ENCODE measurements at regions not wholly inside any gene's neighbourhood (a gene's known extent, or its start where the extent isn't known, plus 50 kb on each side); places are given as distances from the start of the nearest gene placed in this dataset.

DNA sequence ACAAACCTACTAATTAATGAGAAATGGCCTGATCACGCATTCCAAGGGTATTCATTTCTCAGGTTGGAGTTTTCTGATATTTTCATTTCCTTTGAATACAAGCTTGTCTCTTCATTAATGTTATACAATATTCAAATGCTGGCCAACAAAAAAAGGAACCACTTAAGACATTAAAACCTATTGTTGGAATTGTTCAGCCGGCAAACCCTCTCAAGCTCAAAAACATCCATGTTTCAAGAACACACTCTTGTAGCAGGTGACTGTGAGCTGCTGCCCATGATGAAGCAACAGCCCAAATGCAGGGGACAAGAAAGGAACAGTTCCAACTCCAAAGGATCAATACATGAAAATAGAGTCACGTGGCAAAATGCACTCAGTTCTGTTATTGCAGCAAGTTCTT is 454.5 kb downstream of the BCL11A start:
- no peak overlapping the region for H3K4me3 ChIP-seq (ENCODE audit: low read depth, low read length)
- TF ChIP-seq, protein P1, sequence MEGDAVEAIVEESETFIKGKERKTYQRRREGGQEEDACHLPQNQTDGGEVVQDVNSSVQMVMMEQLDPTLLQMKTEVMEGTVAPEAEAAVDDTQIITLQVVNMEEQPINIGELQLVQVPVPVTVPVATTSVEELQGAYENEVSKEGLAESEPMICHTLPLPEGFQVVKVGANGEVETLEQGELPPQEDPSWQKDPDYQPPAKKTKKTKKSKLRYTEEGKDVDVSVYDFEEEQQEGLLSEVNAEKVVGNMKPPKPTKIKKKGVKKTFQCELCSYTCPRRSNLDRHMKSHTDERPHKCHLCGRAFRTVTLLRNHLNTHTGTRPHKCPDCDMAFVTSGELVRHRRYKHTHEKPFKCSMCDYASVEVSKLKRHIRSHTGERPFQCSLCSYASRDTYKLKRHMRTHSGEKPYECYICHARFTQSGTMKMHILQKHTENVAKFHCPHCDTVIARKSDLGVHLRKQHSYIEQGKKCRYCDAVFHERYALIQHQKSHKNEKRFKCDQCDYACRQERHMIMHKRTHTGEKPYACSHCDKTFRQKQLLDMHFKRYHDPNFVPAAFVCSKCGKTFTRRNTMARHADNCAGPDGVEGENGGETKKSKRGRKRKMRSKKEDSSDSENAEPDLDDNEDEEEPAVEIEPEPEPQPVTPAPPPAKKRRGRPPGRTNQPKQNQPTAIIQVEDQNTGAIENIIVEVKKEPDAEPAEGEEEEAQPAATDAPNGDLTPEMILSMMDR (IDR thresholded peaks at IDR 0.05; ENCODE audit: insufficient read depth, low read length), result no peak

DNA sequence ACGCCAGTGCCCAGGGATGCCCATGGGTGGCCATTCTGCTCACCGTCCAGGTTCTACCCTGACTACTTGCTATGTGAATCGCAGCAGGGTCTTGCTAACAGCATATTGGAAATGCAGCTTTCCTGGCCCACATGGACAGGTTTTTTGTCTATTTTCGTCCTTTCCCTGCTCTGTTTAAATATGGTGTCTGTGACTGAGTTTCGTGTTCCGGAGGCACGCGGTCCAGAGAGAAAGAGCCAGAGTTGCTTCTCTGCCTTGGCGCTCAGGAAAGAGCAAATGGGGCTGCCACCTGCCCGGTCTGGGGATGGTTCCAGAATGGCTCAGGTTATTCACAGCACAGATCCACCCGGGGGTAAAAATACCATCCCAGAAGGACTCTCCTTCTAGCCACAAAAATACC is 456.2 kb downstream of the BCL11A start:
- H3K4me3 ChIP-seq (ENCODE audit: low read depth, low read length), result no peak overlapping the region
- no peak for DNase-seq (ENCODE audit: low read depth)
- TF ChIP-seq, protein P1 (IDR thresholded peaks at IDR 0.05; ENCODE audit: insufficient read depth, low read length), result no peak

More for the DNA sequence above, 454.5 kb downstream of the BCL11A start:
- DNase-seq (ENCODE audit: low read depth), result no peak

DNA sequence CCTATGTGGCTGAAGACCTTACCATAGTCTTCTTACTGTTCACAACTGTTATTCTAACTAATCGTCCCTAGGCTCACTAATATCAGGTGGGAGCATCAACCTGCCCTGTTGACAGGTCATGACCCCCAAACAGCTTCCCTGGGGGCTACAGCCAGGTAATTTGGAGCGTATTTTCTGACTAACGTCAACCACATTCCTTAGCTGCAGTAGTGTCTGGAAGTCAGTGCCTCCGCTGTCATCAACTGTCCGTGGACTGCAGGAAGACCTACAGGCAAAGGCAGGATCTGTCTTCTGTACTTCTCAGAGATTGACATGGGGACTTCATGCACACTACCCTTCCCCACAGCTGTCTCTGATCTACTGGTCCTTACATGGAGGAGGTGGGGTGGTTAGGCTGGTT is 456.9 kb downstream of the BCL11A start:
- TF ChIP-seq, protein P1 (IDR thresholded peaks at IDR 0.05; ENCODE audit: insufficient read depth, low read length), result no peak

DNA sequence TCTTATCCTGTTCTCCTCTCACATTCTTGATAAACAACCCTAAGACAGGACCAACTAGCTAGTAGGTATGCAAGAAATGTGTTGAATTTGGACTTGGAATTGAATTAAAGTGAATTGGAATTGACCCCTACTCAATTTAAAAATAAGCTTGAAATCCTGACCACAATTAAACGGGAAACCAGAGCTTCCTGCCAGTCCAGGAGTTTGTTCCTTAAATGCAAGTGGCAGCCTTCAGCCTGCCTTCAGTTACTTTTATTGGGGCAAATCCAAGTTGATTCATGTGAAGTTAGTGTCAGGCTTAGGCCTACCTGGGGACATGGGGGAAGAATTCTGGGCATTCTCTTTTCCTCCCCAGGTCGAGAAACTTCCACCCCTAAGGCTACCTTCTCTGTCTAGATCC is 457.6 kb downstream of the BCL11A start:
- DNase-seq (ENCODE audit: low read depth), result no peak
- H3K4me3 ChIP-seq (ENCODE audit: low read depth, low read length), result no peak overlapping the region
- TF ChIP-seq, protein P1 (IDR thresholded peaks at IDR 0.05; ENCODE audit: insufficient read depth, low read length), result no peak

More for the DNA sequence above, 456.9 kb downstream of the BCL11A start:
- DNase-seq (ENCODE audit: low read depth), result no peak
- H3K4me3 ChIP-seq (ENCODE audit: low read depth, low read length), result no peak overlapping the region

DNA sequence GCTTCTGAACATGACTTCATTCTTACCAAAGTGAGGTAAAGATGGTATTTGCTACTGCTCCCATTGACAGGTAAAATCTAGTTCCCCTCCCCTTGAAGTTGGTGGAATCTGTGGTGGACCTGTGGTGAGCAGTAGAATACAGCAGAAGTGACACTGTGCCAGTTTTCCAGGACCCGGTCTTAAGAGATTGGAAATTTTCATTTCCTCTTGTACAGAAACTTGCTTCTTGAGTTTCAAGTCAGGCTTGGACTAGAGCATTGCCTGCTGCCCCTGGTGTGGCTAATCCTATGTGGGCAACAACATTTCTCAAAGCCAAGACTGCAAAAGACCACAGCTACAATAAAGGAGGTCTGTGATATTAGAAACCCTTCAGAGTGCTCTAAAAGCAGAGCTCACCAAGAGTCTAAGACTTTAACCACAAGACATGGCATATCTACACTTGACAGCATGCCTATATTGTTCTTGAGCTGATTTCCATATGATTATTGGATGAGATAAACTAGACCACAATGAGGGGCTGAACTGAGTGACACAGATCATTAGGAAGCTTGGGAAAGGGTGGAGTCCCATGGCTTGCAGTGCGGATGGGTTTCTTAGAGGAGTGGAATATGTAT is 458.1 kb downstream of the BCL11A start:
- TF ChIP-seq, protein P1 (IDR thresholded peaks at IDR 0.05; ENCODE audit: insufficient read depth, low read length), result no peak
- H3K4me3 ChIP-seq (ENCODE audit: low read depth, low read length), result no peak overlapping the region
- DNase-seq (ENCODE audit: low read depth), result no peak

DNA sequence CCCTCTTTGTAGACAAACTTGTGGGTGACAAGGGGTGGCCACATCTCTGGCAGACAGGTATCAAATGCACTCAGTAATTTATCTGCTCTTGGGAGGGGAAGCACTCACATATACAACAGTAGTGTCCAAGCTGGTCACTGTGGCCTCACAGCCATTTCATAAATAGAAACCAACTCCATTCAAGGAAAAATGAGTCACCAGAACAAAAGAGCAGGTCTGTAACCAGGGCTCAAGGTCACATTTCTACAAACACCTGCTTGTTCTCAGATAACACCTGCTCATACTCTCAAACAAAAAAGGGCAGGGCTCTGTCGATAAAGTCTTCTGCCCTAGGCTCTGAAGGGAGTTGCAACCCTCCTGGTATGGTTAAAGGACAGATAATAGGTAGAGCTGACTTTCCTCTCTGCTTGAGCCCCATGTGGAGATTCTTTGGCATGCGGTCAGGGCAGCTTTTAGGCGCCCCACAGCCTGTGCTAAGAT is 459.0 kb downstream of the BCL11A start:
- no peak overlapping the region for H3K4me3 ChIP-seq (ENCODE audit: low read depth, low read length)
- TF ChIP-seq, protein P1 (IDR thresholded peaks at IDR 0.05; ENCODE audit: insufficient read depth, low read length), result no peak
- DNase-seq (ENCODE audit: low read depth), result no peak

DNA sequence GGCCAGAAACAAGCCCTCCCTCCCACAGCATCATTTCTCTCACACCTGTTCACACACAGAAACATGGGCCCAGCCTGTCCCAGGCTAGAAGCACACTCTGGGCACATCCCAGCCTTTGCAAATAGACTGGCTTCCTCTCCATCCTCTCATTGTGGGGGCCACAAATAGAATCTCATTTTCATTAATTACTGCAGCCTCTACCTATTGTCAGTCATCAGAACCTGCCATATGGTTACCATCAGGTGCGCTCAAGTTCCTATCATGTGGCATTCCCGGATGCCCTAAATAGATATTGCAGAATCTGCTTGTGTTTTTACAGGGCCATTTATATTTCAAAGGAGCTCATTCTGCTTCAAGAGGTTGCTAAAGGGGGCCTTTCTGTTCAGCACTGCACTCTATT is 460.7 kb downstream of the BCL11A start:
- no peak overlapping the region for H3K4me3 ChIP-seq (ENCODE audit: low read depth, low read length)
- TF ChIP-seq, protein P1 (IDR thresholded peaks at IDR 0.05; ENCODE audit: insufficient read depth, low read length), result no peak
- no peak for DNase-seq (ENCODE audit: low read depth)

Data from fibroblast of the aortic adventitia (primary cell).